ENCODE measurements at regions not wholly inside any gene's neighbourhood (a gene's known extent, or its start where the extent isn't known, plus 50 kb on each side); places are given as distances from the start of the nearest gene placed in this dataset.

DNA sequence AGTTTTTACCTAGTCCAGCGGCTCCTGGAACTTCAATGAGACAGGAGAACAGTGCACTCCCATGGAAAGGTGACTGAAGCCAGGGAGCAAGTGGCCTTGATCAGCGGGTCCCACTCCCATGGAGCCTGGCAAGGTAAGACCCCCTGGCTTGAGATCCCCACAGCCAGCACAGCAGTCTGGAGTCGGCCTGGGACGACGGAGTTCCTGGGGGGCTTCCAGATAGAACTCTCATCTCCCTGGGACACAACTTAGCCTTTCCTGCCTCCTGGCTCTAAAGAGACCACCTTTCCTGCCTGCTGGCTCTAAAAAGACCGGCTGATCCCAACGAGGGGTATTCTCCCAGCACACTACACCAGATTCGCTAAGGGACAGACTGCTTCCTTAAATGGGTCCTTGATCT, 1279.0 kb upstream of the GOT2 start (continued):
- TF ChIP-seq, protein P1, sequence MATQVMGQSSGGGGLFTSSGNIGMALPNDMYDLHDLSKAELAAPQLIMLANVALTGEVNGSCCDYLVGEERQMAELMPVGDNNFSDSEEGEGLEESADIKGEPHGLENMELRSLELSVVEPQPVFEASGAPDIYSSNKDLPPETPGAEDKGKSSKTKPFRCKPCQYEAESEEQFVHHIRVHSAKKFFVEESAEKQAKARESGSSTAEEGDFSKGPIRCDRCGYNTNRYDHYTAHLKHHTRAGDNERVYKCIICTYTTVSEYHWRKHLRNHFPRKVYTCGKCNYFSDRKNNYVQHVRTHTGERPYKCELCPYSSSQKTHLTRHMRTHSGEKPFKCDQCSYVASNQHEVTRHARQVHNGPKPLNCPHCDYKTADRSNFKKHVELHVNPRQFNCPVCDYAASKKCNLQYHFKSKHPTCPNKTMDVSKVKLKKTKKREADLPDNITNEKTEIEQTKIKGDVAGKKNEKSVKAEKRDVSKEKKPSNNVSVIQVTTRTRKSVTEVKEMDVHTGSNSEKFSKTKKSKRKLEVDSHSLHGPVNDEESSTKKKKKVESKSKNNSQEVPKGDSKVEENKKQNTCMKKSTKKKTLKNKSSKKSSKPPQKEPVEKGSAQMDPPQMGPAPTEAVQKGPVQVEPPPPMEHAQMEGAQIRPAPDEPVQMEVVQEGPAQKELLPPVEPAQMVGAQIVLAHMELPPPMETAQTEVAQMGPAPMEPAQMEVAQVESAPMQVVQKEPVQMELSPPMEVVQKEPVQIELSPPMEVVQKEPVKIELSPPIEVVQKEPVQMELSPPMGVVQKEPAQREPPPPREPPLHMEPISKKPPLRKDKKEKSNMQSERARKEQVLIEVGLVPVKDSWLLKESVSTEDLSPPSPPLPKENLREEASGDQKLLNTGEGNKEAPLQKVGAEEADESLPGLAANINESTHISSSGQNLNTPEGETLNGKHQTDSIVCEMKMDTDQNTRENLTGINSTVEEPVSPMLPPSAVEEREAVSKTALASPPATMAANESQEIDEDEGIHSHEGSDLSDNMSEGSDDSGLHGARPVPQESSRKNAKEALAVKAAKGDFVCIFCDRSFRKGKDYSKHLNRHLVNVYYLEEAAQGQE (IDR thresholded peaks at IDR 0.05; ENCODE audit: unreplicated experiment): no peak
- no peak for TF ChIP-seq JUNB (IDR thresholded peaks at IDR 0.05; ENCODE audit: unreplicated experiment)
- no peak for TF ChIP-seq EZH2 (IDR thresholded peaks at IDR 0.05; ENCODE audit: low read depth, unreplicated experiment)
- TF ChIP-seq ZNF331 (CRISPR knock-in tag; IDR thresholded peaks at IDR 0.05; ENCODE audit: low read depth): no peak
- TF ChIP-seq NANOG (IDR thresholded peaks at IDR 0.05; ENCODE audit: borderline replicate concordance): no peak
- TF ChIP-seq EZH2phosphoT487 (IDR thresholded peaks at IDR 0.05; ENCODE audit: unreplicated experiment): no peak

- no peaks in the 10 kb centered on the region for H3K79me2 ChIP-seq (replicated peaks; ENCODE audit: insufficient read depth)
- Mint-ChIP-seq H3K4me1 (no peaks in the 10 kb centered on the region), H3K36me3 (ENCODE audit: low read depth) (peaks cover 30% of the 10 kb centered on the region), H3K27me3 (ENCODE audit: insufficient read depth, low read depth, poor library complexity) (no peaks in the 10 kb centered on the region), H3K4me3 (no peak overlapping the region), H3K27ac (no peak overlapping the region), H3K9me3 (peaks cover 38% of the 10 kb centered on the region)
- no peaks in the 10 kb centered on the region for H3K27me3 ChIP-seq (ENCODE audit: insufficient read depth)
- H4K20me1 ChIP-seq (replicated peaks; ENCODE audit: insufficient read depth): no peaks in the 10 kb centered on the region
- no peak overlapping the region for H3K27ac ChIP-seq (ENCODE audit: low read depth)
- no peaks in the 10 kb centered on the region for H3F3A ChIP-seq (replicated peaks; ENCODE audit: low read depth)
- H3K4me2 ChIP-seq: no peak overlapping the region
- H2AFZ ChIP-seq: no peak overlapping the region
- DNase-seq (ENCODE audit: low spot score) (no peak), ATAC-seq (no peak)
- H3K9me2 ChIP-seq (ENCODE audit: insufficient read depth): no peaks in the 10 kb centered on the region
- H3K36me3 ChIP-seq (ENCODE audit: insufficient read depth): peaks cover 5% of the 10 kb centered on the region; the same call in 1 of the 2 replicates
- H3K4me3 ChIP-seq: no peak overlapping the region
- no peaks in the 10 kb centered on the region for H3K4me1 ChIP-seq (ENCODE audit: insufficient read depth)
- no peak for TF ChIP-seq CREB1 (CRISPR knock-in tag; IDR thresholded peaks at IDR 0.05; ENCODE audit: low read depth)
- no peak for TF ChIP-seq STAT1 (IDR thresholded peaks at IDR 0.05; ENCODE audit: unreplicated experiment)
- TF ChIP-seq EZH2 (IDR thresholded peaks at IDR 0.05; ENCODE audit: low read depth, unreplicated experiment): no peak
- TF ChIP-seq ZNF331 (CRISPR knock-in tag; IDR thresholded peaks at IDR 0.05; ENCODE audit: low read depth): no peak
- TF ChIP-seq EZH2phosphoT487 (IDR thresholded peaks at IDR 0.05; ENCODE audit: unreplicated experiment): no peak
- TF ChIP-seq, protein P1 (IDR thresholded peaks at IDR 0.05; ENCODE audit: unreplicated experiment): no peak
- no peak for TF ChIP-seq ZNF114 (CRISPR knock-in tag; IDR thresholded peaks at IDR 0.05)
- no peak for TF ChIP-seq POLR2AphosphoS5 (IDR thresholded peaks at IDR 0.05; ENCODE audit: low read depth)
- TF ChIP-seq, protein P2, sequence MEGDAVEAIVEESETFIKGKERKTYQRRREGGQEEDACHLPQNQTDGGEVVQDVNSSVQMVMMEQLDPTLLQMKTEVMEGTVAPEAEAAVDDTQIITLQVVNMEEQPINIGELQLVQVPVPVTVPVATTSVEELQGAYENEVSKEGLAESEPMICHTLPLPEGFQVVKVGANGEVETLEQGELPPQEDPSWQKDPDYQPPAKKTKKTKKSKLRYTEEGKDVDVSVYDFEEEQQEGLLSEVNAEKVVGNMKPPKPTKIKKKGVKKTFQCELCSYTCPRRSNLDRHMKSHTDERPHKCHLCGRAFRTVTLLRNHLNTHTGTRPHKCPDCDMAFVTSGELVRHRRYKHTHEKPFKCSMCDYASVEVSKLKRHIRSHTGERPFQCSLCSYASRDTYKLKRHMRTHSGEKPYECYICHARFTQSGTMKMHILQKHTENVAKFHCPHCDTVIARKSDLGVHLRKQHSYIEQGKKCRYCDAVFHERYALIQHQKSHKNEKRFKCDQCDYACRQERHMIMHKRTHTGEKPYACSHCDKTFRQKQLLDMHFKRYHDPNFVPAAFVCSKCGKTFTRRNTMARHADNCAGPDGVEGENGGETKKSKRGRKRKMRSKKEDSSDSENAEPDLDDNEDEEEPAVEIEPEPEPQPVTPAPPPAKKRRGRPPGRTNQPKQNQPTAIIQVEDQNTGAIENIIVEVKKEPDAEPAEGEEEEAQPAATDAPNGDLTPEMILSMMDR (conservative IDR thresholded peaks at IDR 0.05; ENCODE audit: low read depth in 2 of 2): no peak
Measured at GRCh38 chr16:60001523-60001922, 1267.4 kb upstream of the GOT2 start.
